HG03469 (cell line): ENCODE measurements at regions not wholly inside any gene's neighbourhood (a gene's known extent, or its start where the extent isn't known, plus 50 kb on each side); places are given as distances from the start of the nearest gene placed in this dataset.

Experiments
- ATAC-seq: cut with Tn5 transposase; IDR thresholded peaks from one replicate; pipeline ENCODE4 v1.9.1; 2021; ENCODE audit warnings: mild to moderate bottlenecking, moderate library complexity, moderate number of reproducible peaks; ENCODE audit not compliant: unreplicated experiment

GRCh38 chr2:128447538-128447995, 128.9 kb upstream of the HS6ST1 start:
- ATAC-seq, result no peak

- ATAC-seq, result no peak
Measured at GRCh38 chr2:128448331-128449225, 129.9 kb upstream of the HS6ST1 start.

GRCh38 chr2:128449226-128450061, 130.8 kb upstream of the HS6ST1 start:
- ATAC-seq, result no peak

- ATAC-seq, result no peak
Measured at GRCh38 chr2:128450211-128451024, 131.8 kb upstream of the HS6ST1 start.

- no peak for ATAC-seq
Measured at GRCh38 chr2:128451084-128452023, 132.7 kb upstream of the HS6ST1 start.

GRCh38 chr2:128452024-128452411, 133.3 kb upstream of the HS6ST1 start:
- no peak for ATAC-seq

- no peak for ATAC-seq
Measured at GRCh38 chr2:128452536-128453530, 134.2 kb upstream of the HS6ST1 start.

GRCh38 chr2:128454980-128455720, 136.5 kb upstream of the HS6ST1 start:
- no peak for ATAC-seq

- no peak for ATAC-seq
Measured at GRCh38 chr2:128455721-128456050, 137.0 kb upstream of the HS6ST1 start.

- ATAC-seq, result no peak
Measured at GRCh38 chr2:128456281-128456680, 137.6 kb upstream of the HS6ST1 start.

GRCh38 chr2:128457006-128457604, 138.4 kb upstream of the HS6ST1 start:
- ATAC-seq, result no peak

- no peak for ATAC-seq
Measured at GRCh38 chr2:128457716-128458115, 139.0 kb upstream of the HS6ST1 start.

- ATAC-seq, result no peak
Measured at GRCh38 chr2:128458505-128458904, 139.8 kb upstream of the HS6ST1 start.

- ATAC-seq, result no peak
Measured at GRCh38 chr2:128464456-128464855, 145.8 kb upstream of the HS6ST1 start.

- ATAC-seq, result no peak
Measured at GRCh38 chr2:128465246-128466170, 146.8 kb upstream of the HS6ST1 start.

GRCh38 chr2:128466376-128466775, 147.7 kb upstream of the HS6ST1 start:
- no peak for ATAC-seq

GRCh38 chr2:128466776-128467175, 148.1 kb upstream of the HS6ST1 start:
- ATAC-seq, result no peak
